NCI-H1048 (cell line): ENCODE measurements at regions not wholly inside any gene's neighbourhood (a gene's known extent, or its start where the extent isn't known, plus 50 kb on each side); places are given as distances from the start of the nearest gene placed in this dataset.
A peak's percentile ranks its signal among the peaks of the same experiment; 100 is the strongest.
"Not testable (repeated sequence)": the region's sequence is repeated elsewhere in the genome, so short reads cannot be mapped to it uniquely, and the experiment has no call there.

ENCODE experiments used
- DNase-seq: peaks from one replicate; lab custom pipeline; 2025; lab: John Stamatoyannopoulos, UW

- DNase-seq: no peak
Measured at GRCh38 chr2:67103157-67103556, 294.0 kb upstream of the ETAA1 start.

- DNase-seq: no peak
Measured at GRCh38 chr2:67108231-67108630, 288.9 kb upstream of the ETAA1 start.

GRCh38 chr2:67124531-67124930 is 272.6 kb upstream of the ETAA1 start:
- no peak for DNase-seq

- DNase-seq: no peak
Measured at GRCh38 chr2:67130531-67131256, 266.4 kb upstream of the ETAA1 start.

- peak; percentile 11 for DNase-seq
Measured at GRCh38 chr2:67131257-67131609, 265.9 kb upstream of the ETAA1 start.

- not testable (repeated sequence) for DNase-seq
Measured at GRCh38 chr2:67132441-67132940, 264.6 kb upstream of the ETAA1 start.

GRCh38 chr2:67135208-67135607 is 261.9 kb upstream of the ETAA1 start:
- DNase-seq: no peak

GRCh38 chr2:67137699-67138098 is 259.4 kb upstream of the ETAA1 start:
- DNase-seq: no peak

GRCh38 chr2:67142071-67142470 is 255.1 kb upstream of the ETAA1 start:
- DNase-seq: no peak

- DNase-seq: no peak
Measured at GRCh38 chr2:67142741-67143140, 254.4 kb upstream of the ETAA1 start.

- DNase-seq: no peak
Measured at GRCh38 chr2:67145851-67146250, 251.3 kb upstream of the ETAA1 start.

- no peak for DNase-seq
Measured at GRCh38 chr2:67156796-67157195, 240.3 kb upstream of the ETAA1 start.

- no peak for DNase-seq
Measured at GRCh38 chr2:67158718-67159117, 238.4 kb upstream of the ETAA1 start.

GRCh38 chr2:67159929-67160328 is 237.2 kb upstream of the ETAA1 start:
- DNase-seq: no peak

- no peak for DNase-seq
Measured at GRCh38 chr2:67164771-67165522, 232.2 kb upstream of the ETAA1 start.

- no peak for DNase-seq
Measured at GRCh38 chr2:67165523-67165990, 231.6 kb upstream of the ETAA1 start.

GRCh38 chr2:67166511-67166910 is 230.6 kb upstream of the ETAA1 start:
- DNase-seq: not testable (repeated sequence)

GRCh38 chr2:67169417-67170140 is 227.6 kb upstream of the ETAA1 start:
- DNase-seq: no peak

- no peak for DNase-seq
Measured at GRCh38 chr2:67179526-67179925, 217.6 kb upstream of the ETAA1 start.

- no peak for DNase-seq
Measured at GRCh38 chr2:67180841-67181240, 216.3 kb upstream of the ETAA1 start.

- no peak for DNase-seq
Measured at GRCh38 chr2:67182884-67183283, 214.2 kb upstream of the ETAA1 start.

- no peak for DNase-seq
Measured at GRCh38 chr2:67186326-67186725, 210.8 kb upstream of the ETAA1 start.

- DNase-seq: no peak
Measured at GRCh38 chr2:67186871-67187270, 210.3 kb upstream of the ETAA1 start.
